H7 (cell line): ENCODE measurements at regions not wholly inside any gene's neighbourhood (a gene's known extent, or its start where the extent isn't known, plus 50 kb on each side); places are given as distances from the start of the nearest gene placed in this dataset.
"Not testable (repeated sequence)": the region's sequence is repeated elsewhere in the genome, so short reads cannot be mapped to it uniquely, and the experiment has no call there.

Experiments used
- DNase-seq: peaks from one replicate; pipeline ENCODE4 v3.0.0; 2012
- H3K27me3 ChIP-seq: 2 replicates; pipeline ENCODE4 v1.6.0; 2011; ENCODE audit warnings: mild to moderate bottlenecking, low read length; ENCODE audit not compliant: control insufficient read depth, insufficient read depth
- H3K36me3 ChIP-seq: replicated peaks from 2 replicates; pipeline ENCODE4 v1.5.1; 2011; ENCODE audit warnings: low read length; ENCODE audit not compliant: control insufficient read depth, insufficient read depth
- H3K4me3 ChIP-seq: 2 replicates; pipeline ENCODE4 v1.5.1; 2011; ENCODE audit warnings: low read depth, mild to moderate bottlenecking, control low read depth, low read length, moderate library complexity; ENCODE audit not compliant: insufficient read depth

DNA sequence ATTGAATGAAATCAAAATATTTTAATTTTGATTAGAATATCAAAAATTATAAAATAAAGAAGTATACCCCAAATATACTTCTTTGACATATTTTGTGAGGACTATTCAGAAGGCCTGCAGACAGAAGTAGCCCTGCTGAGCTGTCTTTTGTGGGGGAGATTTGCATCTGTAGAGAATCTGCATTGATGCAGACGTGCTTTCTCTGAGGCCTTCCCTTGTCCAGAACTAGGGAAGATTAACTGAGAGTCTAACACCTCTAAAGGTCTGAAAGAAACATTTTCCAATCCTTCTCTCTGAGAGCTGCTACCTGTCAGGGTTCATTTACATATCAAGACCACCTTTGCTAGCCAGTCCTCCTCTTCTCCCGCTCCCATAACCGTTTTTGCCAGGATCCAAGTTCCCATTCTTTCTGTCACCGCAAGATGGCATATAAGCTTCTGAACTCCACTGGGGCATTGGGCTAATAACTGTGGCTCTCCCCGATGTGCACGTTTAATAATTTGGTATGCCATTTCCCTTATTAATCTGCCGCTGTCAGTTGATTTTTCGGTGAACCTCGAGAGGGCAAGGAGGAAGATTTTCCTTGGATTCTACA, 510.4 kb upstream of the CNTNAP5 start:
- no peak overlapping the region for H3K4me3 ChIP-seq
- DNase-seq: peak; percentile 0
- no peaks in the 10 kb centered on the region for H3K36me3 ChIP-seq
- no peaks in the 10 kb centered on the region for H3K27me3 ChIP-seq

DNA sequence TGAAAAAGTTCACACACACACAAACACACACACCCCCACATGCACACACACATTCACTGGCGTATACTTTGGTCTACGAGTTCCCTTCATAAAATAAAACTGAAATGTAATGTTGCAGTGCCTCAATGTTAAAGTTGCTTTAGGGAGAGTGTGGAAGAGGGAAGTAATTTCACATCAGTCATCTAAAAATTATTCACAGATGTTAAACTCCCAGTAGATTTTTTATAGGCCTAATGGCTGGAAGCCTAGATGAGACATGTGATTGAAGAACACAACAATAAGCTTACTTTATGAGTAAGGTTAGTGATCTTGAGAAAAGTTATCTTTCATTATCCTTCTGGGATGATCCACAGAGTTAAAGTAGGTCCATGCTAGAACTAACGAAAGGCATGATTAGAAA, 506.7 kb upstream of the CNTNAP5 start:
- no peaks in the 10 kb centered on the region for H3K36me3 ChIP-seq
- no peak for DNase-seq

DNA sequence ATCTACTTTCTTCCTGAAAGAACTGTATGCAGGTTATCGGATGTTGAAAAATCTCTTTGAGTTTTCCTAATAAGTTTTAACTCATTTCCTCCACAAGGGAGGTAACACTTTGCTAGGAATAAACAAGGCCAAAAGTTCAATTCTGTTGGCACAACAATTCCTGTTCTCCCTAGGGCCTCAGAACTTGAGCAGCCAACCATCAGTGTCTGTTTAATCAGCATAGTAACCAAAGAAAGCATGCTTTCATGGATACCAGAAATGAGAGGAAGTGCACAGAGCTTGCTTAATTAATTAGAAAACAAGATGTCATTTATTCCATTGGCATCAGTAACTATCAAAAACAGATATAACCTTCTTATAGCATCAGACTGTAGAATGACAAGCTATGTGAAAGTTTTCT, 503.2 kb upstream of the CNTNAP5 start:
- no peaks in the 10 kb centered on the region for H3K27me3 ChIP-seq

More for the DNA sequence above, 506.7 kb upstream of the CNTNAP5 start:
- Histone ChIP-seq H3K27me3 (no peaks in the 10 kb centered on the region), H3K4me3 (no peak overlapping the region)

DNA sequence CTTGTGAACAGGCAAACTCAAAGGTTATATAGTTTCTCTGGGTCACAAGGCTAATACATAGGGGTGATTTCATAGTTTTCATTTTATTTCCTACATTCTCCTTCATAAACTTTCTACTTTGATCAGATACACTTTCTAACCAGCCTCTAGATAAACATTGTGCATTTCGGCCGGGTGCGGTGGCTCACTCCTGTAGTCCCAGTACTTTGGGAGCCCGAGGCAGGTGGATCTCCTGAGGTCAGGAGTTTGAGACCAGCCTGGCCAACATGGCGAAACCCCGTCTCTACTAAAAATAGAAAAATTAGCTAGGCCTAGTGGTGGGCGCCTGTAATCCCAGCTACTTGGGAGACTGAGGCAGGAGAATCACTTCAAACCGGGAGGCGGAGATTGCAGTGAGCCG, 502.6 kb upstream of the CNTNAP5 start:
- not testable (repeated sequence) for DNase-seq, H3K4me3 ChIP-seq, H3K27me3 ChIP-seq, H3K36me3 ChIP-seq

More for the DNA sequence above, 503.2 kb upstream of the CNTNAP5 start:
- DNase-seq: no peak
- Histone ChIP-seq H3K4me3 (no peak overlapping the region), H3K36me3 (no peaks in the 10 kb centered on the region; the same call in 1 of the 2 replicates)

DNA sequence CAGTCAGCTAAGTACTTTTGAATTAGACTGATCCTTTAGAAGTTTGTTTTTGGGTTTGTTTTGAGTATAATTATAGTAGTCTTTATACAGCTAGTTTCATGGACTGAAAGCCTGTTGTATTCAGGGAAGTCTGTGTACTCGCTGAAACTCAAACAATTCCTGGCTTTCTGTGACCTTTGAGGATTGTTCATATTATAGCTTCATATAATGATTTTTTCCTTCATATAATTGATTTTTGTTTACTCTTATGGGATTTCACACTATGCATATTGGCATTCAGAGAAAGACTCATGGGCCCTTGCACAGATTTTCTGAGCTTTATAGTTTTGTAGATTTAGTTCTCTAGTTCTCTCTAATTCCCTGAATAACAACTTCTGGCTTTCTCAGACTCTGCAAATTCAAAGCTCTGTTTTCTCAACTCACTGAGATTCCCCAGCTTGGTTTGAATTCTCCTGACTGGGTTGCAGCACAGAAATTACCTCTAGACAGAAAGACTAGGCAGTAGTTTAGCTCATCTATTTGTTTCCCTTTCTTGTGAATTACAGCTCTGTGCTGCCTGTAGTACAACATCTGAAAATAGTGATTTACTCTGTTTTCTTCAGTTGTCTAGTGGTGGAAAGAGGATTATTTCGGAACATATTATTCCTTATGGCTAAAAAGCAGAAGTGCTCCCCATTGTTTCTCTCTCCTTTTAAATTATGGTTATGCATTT, 495.9 kb upstream of the CNTNAP5 start:
- H3K27me3 ChIP-seq: no peaks in the 10 kb centered on the region
- H3K4me3 ChIP-seq: no peak overlapping the region
- no peaks in the 10 kb centered on the region; the same call in 1 of the 2 replicates for H3K36me3 ChIP-seq
- no peak for DNase-seq

DNA sequence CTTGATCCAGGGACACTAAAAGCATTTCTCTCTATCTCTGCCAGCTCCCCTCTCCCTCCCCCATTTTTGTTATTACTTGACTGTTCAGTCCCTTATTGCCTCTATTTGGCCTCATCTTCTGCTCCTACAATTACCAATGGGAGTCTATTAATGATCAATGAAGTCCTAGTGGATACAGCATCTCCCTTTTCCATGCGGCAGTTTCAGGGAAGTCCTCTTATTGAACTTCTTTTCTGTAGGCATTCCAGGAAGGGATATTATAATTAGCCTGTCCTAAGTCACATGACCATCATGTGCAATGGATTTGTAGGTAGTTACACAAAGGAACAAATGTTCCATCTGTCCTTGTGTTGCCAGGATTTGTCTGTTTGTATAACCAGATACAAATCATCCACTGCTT, 495.1 kb upstream of the CNTNAP5 start:
- Histone ChIP-seq H3K36me3 (no peaks in the 10 kb centered on the region; the same call in 1 of the 2 replicates), H3K4me3 (no peak overlapping the region), H3K27me3 (no peaks in the 10 kb centered on the region)
- DNase-seq: no peak

DNA sequence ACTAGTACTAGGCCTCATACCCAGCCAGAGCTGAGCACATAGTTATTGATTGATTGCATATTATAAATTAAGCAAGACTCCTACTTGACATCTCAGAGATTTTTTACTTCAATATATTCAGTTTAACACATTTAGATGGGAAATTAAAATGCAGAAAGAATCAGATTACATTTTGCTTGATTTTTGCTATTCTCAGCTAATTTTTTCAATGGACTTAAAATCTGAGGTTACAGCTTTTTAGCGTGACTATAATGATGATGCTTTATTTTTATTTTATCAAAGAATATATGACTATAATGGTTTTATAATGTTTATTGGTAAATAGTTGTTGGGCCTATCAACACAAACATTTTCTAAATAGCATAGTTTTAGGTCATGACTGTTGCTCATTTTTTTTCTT, 493.0 kb upstream of the CNTNAP5 start:
- no peaks in the 10 kb centered on the region for H3K27me3 ChIP-seq
- H3K4me3 ChIP-seq: no peak overlapping the region
- H3K36me3 ChIP-seq: no peaks in the 10 kb centered on the region
- no peak for DNase-seq

DNA sequence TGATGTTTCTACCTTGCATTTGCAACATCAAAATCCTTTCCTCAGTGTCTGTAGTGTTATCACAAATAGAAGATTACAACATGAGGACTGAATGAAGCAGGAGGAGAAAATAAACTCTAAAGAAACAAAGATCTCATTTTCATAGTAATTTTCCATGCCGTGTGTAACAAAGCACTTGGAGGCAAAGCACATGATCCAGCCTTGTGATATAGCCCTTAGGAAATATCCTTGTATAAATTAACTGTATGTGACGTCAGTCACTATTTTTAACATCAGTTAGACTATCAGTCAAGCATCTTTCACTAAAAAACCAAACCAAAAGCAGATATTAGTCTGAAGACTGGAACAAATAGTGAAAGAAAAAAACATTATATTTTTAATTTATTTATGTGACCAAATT, 492.1 kb upstream of the CNTNAP5 start:
- H3K36me3 ChIP-seq: no peaks in the 10 kb centered on the region
- H3K27me3 ChIP-seq: no peaks in the 10 kb centered on the region
- no peak overlapping the region for H3K4me3 ChIP-seq
- DNase-seq: no peak

DNA sequence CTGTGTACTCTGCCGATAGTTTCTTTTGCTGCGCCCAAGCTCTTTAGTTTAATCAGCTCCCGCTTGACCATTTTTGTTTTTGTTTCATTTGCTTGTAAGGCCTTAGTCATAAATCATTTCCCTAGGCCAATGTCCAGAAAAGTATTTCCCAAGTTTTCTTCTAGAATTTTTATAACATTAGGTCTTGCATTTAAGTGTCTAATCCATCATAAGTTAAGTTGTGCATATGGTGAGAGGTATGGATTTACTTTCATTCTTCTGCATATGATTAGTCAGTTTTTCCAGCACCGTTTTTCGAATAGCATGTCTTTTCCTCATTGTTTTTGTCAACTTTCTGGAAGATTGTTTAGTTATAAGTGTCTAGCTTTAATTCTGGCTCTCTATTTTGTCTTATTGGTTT, 484.8 kb upstream of the CNTNAP5 start:
- no peak for DNase-seq
- H3K4me3 ChIP-seq: no peak overlapping the region
- no peaks in the 10 kb centered on the region for H3K36me3 ChIP-seq
- H3K27me3 ChIP-seq: no peaks in the 10 kb centered on the region

DNA sequence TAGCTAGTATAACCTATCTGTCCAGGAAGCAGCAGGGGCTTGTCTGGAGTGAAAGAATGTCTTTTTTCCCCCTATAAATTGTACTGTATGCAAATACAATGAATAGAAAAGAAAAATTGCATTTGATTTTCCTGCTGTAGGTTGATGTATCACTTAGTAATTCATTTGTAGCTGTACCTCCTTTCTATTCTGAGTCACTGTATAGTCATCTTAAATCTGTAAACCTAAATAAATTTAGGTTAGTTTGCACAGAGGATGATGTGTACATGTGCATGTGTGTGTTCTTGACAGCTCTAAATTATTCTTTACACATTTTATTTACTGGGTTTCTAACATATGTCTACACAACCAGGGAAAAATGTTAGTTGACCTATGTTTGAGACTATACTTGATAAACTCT, 478.7 kb upstream of the CNTNAP5 start:
- Histone ChIP-seq H3K4me3 (no peak overlapping the region), H3K36me3 (no peaks in the 10 kb centered on the region), H3K27me3 (no peaks in the 10 kb centered on the region)
- no peak for DNase-seq

DNA sequence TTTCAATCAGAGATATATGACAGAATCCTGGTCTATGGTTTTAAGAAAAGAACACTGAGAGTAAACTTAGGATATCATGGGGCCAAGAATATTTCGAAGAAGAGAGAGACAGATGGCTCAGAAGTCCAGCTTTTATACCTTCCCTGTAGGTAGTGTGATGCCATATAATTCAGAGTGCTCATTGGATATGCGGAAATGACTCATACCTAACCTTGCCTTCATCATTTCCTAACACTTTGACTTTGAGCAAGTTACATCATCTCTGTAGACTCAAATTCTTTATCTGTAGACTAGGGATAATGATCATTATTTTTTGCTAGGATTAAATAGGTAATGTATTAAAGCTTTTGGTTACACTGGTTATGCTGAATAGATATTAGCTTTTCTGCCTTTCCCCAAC, 461.6 kb upstream of the CNTNAP5 start:
- Histone ChIP-seq H3K36me3 (no peaks in the 10 kb centered on the region), H3K27me3 (no peaks in the 10 kb centered on the region), H3K4me3 (no peak overlapping the region)
- DNase-seq: no peak

DNA sequence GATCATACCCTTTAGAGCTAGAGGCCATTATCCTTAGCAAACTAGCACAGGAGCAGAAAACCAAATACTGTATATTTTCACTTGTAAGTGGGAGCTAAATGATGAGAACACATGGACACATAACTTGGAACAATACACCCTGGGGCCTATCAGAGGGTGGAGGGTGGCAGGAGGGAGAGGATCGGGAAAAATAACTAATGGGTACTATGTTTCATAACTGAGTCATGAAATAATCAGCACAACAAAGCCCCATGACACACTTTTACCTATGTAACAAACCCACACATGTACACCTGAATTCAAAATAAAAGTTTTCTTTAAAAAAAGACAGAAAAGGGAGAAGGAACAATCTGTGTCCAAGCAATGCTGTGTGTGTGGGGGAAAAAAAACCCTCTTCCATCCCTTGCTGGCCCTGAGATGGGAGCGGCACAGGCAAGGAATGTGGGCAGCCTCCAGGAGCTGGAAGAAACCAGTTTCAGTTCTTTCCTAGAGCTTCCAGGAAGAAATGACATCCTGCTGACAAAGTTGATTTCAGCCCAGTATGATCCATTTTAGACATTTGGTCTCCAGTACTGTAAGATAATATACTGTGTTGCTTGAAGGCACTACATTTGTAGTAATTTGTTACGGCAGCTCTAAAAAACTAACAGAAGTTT, 458.7 kb upstream of the CNTNAP5 start:
- Histone ChIP-seq H3K36me3 (no peaks in the 10 kb centered on the region), H3K4me3 (no peak overlapping the region), H3K27me3 (no peaks in the 10 kb centered on the region)
- DNase-seq: no peak

DNA sequence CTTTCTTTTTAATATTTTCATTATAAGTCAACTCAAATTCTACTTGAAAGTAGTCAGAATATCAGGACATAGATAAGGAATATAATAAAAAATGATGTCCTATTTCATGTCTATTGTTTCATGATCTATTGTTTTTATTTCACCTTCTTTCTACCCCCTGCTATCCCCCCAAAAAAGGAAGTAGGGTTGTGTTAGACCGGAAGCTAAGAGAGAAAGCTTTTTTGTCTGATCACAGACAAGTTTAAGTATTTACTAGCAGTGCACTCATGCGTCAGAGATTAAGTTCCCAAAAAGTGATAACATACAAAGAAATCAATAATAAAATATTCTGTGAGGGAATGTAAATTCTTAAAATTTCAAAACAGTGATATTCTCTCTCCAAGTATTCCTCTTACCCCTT, 447.1 kb upstream of the CNTNAP5 start:
- Histone ChIP-seq H3K4me3 (no peak overlapping the region), H3K27me3 (no peaks in the 10 kb centered on the region), H3K36me3 (no peaks in the 10 kb centered on the region)
- DNase-seq: no peak

DNA sequence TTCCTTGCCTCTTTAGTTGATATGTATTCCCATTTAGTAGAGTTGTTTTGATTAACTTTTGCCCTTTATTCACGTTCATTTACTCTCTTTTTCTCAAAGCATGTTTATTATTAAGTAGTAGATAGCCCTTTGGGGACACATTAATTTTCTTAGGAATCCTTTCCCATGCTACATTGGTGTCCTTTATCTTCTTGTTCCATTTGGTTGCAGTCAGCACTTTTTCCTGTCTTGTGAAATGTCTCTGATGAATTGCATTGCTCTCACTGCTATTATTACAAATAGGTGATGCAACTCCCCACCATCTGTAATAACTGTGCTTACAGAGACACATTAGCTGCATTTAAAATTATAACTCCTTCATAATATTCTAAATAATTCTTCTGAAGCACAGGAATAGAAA, 428.5 kb upstream of the CNTNAP5 start:
- no peaks in the 10 kb centered on the region for H3K36me3 ChIP-seq

DNA sequence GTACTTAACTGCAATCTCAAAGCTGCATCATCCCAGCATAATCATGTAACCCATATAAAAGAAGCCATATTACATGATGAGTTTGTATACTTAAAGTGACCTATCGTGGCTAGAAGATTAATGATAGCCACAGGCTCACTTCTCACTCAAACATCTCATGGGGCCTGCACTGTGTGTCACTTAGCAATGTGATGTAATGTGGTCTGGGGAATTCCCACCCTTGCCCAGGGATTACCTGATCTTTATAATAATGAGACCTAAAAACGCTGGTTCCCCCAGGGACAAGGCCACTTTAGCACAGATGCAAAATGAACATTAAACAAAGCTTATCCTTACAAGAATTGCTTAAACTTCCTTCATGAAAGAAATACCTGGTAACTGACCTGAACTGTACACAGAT, 427.1 kb upstream of the CNTNAP5 start:
- no peak for DNase-seq
- H3K36me3 ChIP-seq: no peaks in the 10 kb centered on the region
- no peaks in the 10 kb centered on the region for H3K27me3 ChIP-seq
- H3K4me3 ChIP-seq: no peak overlapping the region

More for the DNA sequence above, 428.5 kb upstream of the CNTNAP5 start:
- no peak for DNase-seq
- no peaks in the 10 kb centered on the region for H3K27me3 ChIP-seq
- H3K4me3 ChIP-seq: no peak overlapping the region
